Left lobe of liver (tissue), 2 donors: ENCODE measurements at regions not wholly inside any gene's neighbourhood (a gene's known extent, or its start where the extent isn't known, plus 50 kb on each side); places are given as distances from the start of the nearest gene placed in this dataset.

Experiments used
- ATAC-seq: fragments of 200-7000 bp; cut with Tn5 transposase; one replicate; pipeline ENCODE4 v1.9.1; 2020; ENCODE audit warnings: mild to moderate bottlenecking, moderate library complexity
- DNase-seq: peaks from one replicate; pipeline ENCODE4 v3.0.0-alpha.2; 2020; ENCODE audit warnings: low spot score
- donor health status: DM: no; HTN: no; CAD: no; lungs with moderate emphysema.
- donor health status: DM: no; HTN: yes; CAD: no.

DNA sequence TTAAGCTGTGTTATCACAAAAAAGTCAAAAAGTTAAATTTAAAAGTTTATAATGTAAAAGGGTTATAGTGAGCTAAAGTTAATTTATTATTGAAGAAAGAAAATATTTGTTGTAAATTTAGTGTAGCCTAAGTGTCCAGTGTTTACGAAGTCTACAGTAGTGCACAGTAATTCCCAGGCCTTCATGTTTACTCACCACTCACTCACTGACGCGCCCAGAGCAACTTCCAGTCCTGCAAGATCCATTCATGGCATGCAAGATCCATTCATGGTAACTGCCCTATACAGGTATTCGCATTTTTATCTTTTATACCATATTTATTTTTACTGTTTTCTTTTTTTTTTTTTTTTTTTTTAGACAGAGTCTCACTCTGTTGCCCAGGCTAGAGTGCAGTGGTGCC lies 69.5 kb downstream of the TPRA1 start:
- DNase-seq (no peak), ATAC-seq (no peak)

DNA sequence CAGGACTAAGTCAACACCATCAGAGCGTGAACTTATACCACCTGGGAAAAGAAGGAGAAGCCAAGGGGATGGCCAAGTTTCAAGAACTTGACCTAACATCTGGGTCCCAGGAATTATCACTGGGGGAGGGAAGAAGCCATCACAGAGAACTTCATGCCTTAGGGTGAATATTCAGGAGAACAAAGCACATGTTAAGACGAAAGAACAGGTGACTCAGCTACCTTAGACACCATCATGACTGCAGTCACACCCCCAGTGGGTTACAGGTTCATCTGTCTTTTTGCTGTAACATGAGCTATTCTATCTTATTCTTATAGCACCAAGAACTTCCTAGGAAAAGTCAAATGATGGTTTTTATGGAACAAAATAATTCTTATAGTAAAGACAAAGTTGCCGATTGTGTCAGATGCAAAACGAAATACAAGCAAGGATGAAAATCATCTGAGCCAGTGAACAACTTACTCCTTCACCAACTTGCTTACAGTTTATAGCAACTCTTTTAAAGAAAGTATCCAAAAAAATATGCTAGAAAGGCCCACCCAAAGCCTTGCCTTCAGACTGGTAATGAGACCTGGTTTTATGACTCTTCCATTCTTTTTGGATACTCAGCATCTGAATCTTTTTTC lies 72.0 kb downstream of the TPRA1 start:
- DNase-seq, result no peak
- ATAC-seq, result no peak

DNA sequence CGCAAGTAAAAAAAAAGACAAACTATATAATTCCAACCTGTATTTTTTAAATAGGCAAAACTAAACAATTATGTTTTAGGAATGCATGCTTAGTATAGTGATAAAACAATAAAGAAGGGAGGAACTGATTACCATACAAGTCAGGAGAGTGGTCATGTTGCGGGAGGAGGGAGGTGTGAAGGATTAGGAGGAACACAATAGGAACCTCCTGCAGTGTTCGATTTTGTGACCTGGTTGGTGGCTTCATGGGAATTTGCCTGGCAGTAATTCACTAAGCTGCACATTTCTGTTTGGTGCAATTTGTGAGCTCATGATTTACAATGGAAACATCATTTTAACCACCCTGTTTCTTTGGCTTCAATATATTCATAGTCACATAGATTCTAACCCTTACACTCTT lies 78.3 kb downstream of the TPRA1 start:
- no peak for DNase-seq
- ATAC-seq, result no peak

DNA sequence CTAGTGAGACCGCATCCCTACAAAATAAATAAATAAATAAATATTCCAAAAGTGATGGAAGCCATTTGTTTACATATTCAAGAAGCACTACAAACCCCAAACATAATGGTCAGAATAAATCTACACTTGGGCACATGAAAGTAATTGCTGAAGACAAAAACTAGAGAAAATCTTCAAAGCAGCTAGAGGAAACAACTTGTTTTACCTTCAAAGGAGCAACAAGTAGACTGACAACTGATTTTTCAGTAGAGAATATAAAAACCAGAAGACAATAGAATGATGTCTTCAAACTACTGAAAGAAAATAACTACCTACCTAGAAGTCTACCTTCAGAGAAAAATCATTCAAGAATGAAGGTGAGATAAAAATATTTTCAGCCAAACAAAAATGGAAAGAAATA lies 89.4 kb downstream of the TPRA1 start:
- ATAC-seq (no peak), DNase-seq (no peak)

DNA sequence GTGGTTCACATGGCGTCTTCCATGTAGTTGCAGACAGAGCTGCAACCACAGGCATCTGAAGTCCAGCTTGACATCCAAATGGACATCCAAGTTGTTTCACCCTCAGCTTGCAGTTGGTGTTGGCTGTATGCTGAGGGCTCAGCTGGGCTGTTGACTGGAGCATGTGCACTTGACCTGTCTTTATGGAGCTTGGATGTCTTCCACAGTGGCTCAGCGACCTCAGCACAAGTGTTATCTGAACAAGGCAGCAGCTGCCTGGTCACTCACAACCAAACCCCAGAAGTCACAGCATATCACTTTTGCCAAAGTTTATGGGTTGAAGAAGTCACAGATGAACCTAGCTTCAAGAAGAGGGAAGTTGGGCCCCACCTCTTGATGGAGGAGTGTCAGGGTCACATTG lies 92.9 kb downstream of the TPRA1 start:
- no peak for DNase-seq
- no peak for ATAC-seq

DNA sequence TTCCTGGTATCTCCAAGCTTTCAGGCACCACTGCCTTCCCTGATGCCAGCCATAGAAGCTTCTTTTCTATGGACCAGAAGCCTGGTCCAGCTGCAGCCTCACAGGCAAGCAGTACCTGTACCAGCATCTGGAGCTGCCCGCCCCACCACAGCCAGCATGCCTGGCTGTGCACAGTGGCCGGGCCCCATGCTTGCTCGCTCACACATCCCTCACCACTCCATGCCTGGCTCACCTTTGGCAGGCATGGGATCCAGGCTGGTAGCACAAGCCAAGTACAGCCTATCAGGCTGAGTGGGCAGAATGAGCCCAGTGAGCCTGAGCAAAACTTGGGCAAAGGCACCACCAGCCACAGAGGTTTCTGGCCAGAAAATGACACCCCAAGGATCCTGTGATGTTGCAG lies 93.4 kb downstream of the TPRA1 start:
- DNase-seq, result no peak
- ATAC-seq, result no peak

DNA sequence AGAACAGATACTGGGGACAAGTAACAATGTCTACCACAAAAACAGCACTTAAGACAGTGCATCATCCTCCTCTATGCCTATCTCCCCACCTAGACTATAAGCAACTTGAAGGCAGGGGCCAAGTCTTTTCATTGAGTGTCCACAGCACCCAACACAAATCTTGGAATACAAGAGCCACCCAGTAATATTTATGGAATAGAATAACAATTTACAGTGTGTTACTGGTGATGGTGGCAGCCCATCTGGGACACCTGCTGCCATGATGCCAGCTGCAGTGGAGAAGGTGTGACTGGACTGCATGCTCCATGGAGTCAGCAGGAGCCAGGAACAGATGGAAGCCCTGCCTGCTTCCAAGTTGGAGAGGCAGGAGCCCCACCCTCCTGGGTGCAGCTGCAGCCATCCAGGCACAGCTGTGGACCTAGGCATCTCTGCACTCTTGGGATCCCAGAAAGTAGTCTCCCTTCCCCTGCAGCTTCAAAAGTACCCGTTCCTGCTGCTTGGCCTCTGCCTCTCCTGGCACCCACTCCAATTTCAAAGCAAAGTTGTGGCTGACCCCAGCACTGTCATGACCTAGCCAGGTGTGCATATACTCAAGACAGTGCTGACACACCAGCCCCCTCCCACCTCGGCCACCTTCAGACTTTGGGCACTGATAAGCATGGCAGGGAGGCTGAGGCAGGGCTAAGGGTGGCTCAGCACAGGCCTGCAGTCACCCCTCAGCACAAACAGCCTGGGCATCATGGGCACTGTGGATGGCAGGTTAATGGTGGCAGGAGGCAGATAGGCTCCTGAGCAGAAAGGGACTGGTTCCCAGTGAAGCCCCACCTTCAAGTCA lies 94.5 kb downstream of the TPRA1 start:
- DNase-seq, result no peak
- no peak for ATAC-seq

DNA sequence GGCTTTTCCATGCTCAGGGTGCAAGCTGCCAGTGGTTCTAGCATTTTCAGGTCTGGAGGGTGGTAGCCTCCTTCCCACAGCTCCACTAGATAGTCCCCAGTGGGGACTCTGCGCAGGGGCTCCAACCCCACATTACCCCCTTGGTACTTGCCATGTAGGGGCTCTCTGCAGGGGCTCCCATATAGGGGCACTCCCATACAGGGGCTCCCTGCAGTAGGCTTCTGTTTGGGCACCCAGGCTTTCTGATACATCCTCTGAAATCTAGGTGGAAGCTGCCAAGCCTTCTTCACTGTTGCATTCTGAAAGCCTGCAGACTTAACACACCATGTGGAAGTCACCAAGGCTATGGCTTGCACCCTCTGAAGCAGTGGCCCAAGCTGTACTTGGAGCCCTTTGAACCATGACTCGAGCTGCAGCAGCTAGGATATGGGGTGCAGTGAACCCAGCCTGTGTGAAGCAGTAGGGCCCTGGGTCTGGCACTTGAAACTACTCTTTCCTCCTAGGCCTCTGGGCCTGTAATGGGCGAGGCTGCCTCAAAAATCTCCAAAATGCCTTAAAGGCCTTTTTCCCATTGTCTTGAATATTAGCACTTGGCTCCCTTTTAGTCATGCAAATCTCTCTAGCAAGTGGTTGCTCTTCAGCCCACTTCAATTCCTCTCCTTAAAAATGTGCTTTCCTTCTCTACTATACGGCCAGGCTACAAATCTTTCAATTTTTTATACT lies 96.4 kb downstream of the TPRA1 start:
- DNase-seq (no peak), ATAC-seq (no peak)

DNA sequence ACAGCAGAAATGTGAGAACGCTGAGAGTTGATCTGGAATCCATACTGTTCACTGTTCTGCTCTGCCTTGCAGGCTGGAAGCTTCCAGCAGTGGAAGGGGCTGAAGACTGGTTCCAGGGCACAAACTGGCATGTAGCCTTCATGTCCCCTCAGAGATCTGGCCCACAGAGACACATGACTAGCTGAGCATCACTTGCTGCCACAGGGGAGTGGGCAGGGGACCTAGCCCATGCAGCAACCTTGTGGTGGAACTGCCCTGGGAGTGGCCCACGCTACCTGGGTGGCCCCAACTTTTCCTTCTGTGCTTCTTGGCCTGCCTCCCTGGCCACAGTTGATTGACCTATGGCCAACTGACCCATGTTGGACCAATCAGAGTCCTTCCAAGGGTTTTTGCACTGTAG lies 98.1 kb downstream of the TPRA1 start:
- ATAC-seq, result no peak
- DNase-seq, result peak; percentile 22

DNA sequence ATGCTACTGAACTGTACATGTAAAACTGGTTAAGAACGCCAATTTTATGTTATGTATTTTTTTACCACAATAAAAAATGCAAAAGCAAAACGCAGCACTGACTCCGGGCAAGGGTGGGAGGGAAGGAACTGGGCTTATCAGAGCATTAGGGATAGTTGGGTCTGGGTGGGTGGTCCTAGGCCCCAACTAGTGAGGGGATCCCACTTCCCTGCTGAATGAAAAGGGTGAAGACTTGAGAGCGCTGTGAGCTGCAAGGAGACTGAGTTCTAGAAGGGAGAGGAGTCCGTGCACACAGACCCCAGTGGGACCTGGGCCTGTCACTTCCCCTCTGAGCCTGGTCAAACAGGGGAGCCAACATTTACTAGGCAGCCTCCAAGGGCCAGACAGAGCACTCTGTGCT lies 98.6 kb downstream of the TPRA1 start:
- ATAC-seq, result no peak
- peak; percentile 22 for DNase-seq

DNA sequence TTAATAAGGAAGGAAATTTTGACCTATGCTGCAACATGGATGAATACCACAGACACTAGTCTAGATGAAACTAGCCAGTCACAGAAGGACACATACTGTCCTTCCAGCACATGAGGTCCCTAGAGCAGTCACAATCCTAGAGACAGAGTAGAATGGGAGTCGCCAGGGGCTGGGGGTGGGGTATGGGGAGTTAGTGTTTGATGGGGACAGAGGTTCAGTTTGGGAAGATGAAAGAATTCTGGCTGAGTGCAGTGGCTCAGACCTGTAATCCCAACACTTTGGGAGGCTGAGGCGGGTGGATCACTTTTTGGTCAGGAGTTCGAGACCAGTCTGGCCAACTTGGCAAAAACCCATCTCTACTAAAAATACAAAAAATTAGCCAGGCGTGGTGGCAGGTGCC lies 99.2 kb downstream of the TPRA1 start:
- ATAC-seq (no peak), DNase-seq (peak; percentile 30)

DNA sequence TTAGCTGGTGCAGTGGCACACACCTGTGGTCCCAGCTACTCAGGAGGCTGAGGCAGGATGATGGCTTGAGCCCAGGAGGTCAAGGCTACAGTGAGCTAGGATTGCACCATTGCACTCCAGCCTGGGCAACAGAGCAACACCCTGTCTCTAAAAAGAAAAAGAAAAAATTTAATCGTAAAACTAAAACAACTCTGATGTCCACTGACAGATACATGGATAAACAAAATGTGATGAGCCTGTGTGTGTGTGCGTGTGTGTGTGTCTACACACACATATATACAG lies 99.6 kb downstream of the TPRA1 start:
- ATAC-seq (peak; percentile 56), DNase-seq (peak; percentile 42)

DNA sequence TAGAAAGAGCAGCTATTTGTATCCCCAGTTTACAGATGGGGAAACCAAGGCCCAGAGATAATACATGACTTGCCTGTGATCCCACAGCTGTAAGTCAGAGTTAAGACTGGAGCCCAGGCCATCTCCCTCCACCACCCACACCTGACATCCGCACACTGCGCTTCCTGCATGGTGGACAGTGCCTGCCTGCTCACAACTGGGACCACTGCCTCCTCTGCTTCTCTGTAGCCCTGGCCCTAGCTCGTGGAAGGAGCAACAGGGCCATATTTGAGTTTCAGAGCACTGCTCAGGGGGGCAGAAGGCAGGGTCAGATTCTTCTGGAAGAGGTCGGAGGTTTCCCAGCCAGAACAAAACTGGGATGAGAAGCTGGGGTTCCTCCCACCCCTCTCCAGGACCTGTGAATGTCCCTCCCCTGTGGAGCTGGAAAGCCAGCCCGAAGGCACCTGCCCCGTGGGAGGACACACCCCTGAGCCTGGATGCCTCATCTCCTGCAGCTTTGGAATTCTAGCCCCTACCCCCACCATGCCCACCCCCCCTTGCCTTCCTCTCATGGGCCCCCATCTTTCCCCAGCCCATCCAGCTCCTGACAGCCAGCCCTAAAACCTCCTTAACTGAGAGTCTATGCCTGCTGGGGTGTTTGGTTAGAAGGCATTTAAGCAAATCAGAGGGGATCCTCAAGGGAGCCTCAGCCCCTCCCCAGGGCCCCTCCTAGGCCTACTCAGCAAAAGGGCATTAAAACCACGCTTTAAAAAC lies 100.1 kb downstream of the TPRA1 start:
- peak; percentile 33 for DNase-seq
- no peak for ATAC-seq

DNA sequence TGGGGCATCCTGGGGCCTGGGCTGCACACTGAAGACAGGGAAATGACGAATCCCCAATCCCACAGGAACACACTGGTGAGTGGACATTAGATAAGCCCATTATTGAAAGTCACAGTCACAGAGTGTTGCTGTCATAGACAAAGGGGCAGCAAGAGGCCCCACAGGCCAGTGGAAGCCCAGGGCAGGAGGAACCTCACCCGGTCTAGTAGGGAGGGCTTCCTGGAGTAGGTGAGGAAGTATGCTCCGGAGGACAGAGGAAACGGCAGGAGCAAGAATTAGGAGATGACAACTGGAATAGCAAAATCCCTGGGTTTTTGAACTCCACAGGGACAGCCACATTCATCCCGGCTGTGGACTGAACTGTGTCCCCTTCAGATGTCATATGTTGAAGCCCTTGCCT lies 101.2 kb downstream of the TPRA1 start:
- ATAC-seq (no peak), DNase-seq (no peak)

DNA sequence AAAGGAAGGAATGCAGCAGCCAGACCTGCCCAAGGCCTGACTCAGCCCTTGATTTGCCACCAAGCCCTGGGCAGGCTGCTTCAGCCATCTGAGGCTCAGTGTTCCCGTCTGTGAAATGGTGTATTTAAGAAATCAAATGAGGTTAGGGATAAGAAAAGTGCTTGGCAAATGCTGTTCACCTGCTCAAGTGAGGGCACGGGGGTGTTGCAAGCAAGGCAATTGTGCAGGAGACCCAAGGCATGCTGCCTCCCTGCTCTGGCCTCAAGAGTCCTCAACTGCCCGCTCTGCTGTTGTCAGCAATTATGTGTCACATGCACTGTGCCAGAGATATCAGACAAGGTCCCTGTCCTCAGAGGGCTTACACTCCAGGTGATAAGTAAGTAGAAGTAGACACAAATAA lies 101.8 kb downstream of the TPRA1 start:
- no peak for ATAC-seq
- DNase-seq, result peak; percentile 15

DNA sequence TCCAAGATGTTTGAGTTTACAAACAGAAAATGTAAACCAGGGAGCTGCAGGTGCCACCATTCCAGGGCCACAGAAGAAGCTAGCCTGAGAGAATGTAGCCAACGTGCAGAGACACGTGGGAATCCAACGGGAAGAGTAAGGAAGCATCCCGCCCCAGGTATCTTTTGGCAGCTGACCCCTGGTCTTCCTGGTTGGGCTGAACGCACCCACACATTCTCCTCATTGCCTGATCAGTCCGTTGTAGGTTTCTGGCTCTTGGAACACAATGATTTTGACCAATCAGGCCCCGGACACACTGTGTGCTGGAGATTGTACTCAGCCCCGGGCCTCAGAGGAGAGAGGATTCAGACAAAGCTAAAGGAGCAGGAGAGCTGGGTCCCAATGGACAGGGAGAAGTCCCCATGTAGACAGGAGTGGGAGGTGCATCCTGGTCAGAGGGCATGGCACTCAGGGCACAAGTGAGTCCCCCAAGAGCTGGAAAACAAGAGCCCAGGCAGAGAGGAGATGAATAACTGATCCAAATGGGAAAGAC lies 102.3 kb downstream of the TPRA1 start:
- DNase-seq, result peak; percentile 24
- ATAC-seq, result no peak

DNA sequence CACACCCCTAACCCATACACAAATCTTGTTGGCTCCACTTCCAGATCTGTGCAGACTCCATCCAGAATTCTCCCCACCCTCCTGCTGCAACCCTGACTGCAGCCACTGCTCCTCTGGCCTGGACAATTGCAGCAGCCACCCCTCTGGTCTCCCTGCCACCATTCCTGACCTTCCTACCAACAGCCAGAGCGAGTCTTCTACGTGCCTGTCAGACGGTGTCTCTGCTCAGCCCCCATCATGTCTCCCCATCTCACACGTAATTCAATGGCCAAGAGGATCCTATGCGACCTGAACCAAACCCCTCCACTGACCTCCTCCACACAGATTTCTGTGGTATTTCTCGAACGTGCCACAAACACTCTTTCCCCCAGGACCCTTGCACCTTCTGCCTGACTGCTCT lies 103.3 kb downstream of the TPRA1 start:
- DNase-seq, result peak; percentile 22
- no peak for ATAC-seq

DNA sequence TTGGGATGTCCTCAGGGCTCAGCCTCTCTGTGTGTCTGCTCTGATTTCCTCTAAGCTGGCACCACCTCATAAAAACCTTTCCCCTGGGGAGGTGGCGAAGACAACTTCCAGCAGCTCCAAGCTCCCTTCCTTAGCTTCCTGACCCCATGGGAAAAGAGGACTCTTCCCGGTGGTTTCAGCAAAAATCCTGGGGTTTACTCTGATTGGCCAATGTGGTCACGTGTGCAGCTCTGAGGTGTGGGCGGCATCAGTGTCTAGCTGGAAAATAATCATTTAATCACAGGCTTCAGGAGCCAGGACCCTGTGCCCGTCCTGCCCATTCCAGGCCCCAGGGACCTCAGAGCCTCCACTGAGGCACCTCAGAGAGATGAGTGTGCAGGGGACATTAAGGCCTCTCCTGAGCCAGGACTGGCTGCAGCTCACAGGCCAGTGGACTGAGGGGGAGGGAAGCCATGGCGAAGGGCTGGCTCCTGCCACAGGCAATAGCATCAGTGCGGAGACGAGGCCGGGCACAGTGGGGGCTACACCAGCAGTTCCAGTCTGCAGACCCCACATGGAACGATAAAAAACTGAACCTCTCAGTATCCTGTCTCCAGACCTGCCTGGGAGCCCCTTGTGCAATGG lies 104.1 kb downstream of the TPRA1 start:
- DNase-seq (peak; percentile 18), ATAC-seq (no peak)

DNA sequence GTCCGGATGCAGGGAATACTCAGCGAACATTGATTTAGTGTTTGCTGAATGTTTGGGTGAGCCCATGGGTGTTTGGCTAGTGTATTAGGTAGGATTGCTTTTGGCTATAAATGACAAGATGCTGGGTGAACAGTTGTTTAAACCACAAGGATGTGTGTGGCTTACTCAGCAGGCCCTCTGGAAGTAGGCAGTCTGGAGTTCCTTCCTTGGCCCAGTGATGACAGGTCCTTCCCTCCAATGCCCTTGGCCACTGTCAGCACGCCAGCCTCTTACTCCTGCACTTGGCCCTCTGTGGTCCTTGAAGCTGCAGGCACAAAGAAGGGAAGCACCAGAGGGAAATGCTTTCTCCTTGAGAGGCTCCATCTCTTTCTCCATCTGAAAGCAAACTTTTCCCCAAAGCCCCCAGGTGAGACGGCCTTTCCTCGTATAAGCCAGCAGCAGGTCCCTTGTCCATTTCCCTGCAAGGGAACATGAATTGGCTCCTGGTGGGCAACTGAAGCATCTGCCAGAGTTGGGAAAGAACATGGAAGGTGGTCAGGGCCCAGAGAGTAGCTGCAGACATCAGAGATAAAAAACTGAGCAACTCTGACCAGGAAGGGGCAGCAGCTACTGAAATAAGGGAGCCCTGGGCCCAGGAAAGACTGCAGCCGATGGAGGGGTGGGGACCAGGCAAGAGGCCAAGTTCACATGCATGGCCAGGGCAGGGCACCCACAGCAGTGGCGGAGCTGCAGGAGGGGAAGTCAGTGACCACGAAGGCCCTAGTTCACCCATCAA lies 105.0 kb downstream of the TPRA1 start:
- ATAC-seq, result no peak
- peak; percentile 23 for DNase-seq
